H9 (cell line): ENCODE measurements at regions not wholly inside any gene's neighbourhood (a gene's known extent, or its start where the extent isn't known, plus 50 kb on each side); places are given as distances from the start of the nearest gene placed in this dataset.

Experiments used
- DNase-seq: peaks from one replicate; pipeline ENCODE4 v3.0.0-alpha.2; 2017
- H2AFZ ChIP-seq: one replicate; pipeline ENCODE4 v1.6.1; 2013; ENCODE audit warnings: mild to moderate bottlenecking, low read length, control low read depth, moderate library complexity
- H2AK5ac ChIP-seq: 2 replicates; pipeline ENCODE4 v1.6.1; 2013; ENCODE audit warnings: low read length, control low read depth, mixed read lengths; ENCODE audit not compliant: insufficient read length
- H2BK120ac ChIP-seq: one replicate; pipeline ENCODE4 v1.6.1; 2013; ENCODE audit warnings: low read depth, mild to moderate bottlenecking, low read length, control low read depth, inconsistent platforms; ENCODE audit not compliant: poor library complexity, severe bottlenecking
- H2BK12ac ChIP-seq: 2 replicates; pipeline ENCODE4 v1.6.1; 2013; ENCODE audit warnings: low read length, control low read depth, mixed read lengths, low read depth; ENCODE audit not compliant: insufficient read length
- H2BK15ac ChIP-seq: 2 replicates; pipeline ENCODE4 v1.6.1; 2013; ENCODE audit warnings: low read depth, low read length, control low read depth
- H2BK20ac ChIP-seq: one replicate; pipeline ENCODE4 v1.6.1; 2013; ENCODE audit warnings: low read depth, mild to moderate bottlenecking, low read length, control low read depth, inconsistent platforms; ENCODE audit not compliant: poor library complexity, severe bottlenecking
- H2BK5ac ChIP-seq: 2 replicates; pipeline ENCODE4 v1.6.1; 2013; ENCODE audit warnings: low read length, control low read depth, mixed read lengths; ENCODE audit not compliant: insufficient read length
- H3K14ac ChIP-seq: 2 replicates; pipeline ENCODE4 v1.6.1; 2013; ENCODE audit warnings: low read length, control low read depth; ENCODE audit not compliant: insufficient read depth
- H3K18ac ChIP-seq: 2 replicates; pipeline ENCODE4 v1.6.1; 2013; ENCODE audit warnings: low read depth, mild to moderate bottlenecking, mixed read lengths, low read length, control low read depth; ENCODE audit not compliant: insufficient read length
- H3K23ac ChIP-seq: 2 replicates; pipeline ENCODE4 v1.6.1; 2013; ENCODE audit warnings: low read length, control low read depth, mixed read lengths, low read depth; ENCODE audit not compliant: insufficient read length
- H3K23me2 ChIP-seq: 2 replicates; pipeline ENCODE4 v1.6.1; 2013; ENCODE audit warnings: low read depth, mild to moderate bottlenecking, mixed read lengths, low read length, control low read depth; ENCODE audit not compliant: insufficient read length, poor library complexity, severe bottlenecking
- H3K27ac ChIP-seq: 2 replicates; pipeline ENCODE4 v1.5.1; 2013; ENCODE audit warnings: low read length, control low read depth, mixed read lengths, low read depth; ENCODE audit not compliant: insufficient read length
- H3K27me3 ChIP-seq: 2 replicates; pipeline ENCODE4 v1.6.1; 2013; ENCODE audit warnings: low read length, control low read depth, inconsistent platforms; ENCODE audit not compliant: insufficient read depth
- H3K4ac ChIP-seq: 2 replicates; pipeline ENCODE4 v1.6.1; 2013; ENCODE audit warnings: low read depth, mild to moderate bottlenecking, control low read depth, inconsistent platforms, low read length, moderate library complexity
- H3K4me1 ChIP-seq: 2 replicates; pipeline ENCODE4 v1.6.1; 2013; ENCODE audit warnings: low read length, control low read depth, inconsistent platforms; ENCODE audit not compliant: insufficient read depth
- H3K4me2 ChIP-seq: 2 replicates; pipeline ENCODE4 v1.6.1; 2013; ENCODE audit warnings: low read length, control low read depth, mixed read lengths; ENCODE audit not compliant: insufficient read length, insufficient read depth
- H3K56ac ChIP-seq: 2 replicates; pipeline ENCODE4 v1.6.1; 2013; ENCODE audit warnings: low read depth, mild to moderate bottlenecking, mixed read lengths, low read length, control low read depth; ENCODE audit not compliant: insufficient read length
- H3K79me1 ChIP-seq: 2 replicates; pipeline ENCODE4 v1.6.1; 2013; ENCODE audit warnings: low read depth, mild to moderate bottlenecking, moderate library complexity, low read length, control low read depth, inconsistent platforms; ENCODE audit not compliant: insufficient read depth, poor library complexity, severe bottlenecking
- H3K79me2 ChIP-seq: 2 replicates; pipeline ENCODE4 v1.6.1; 2013; ENCODE audit warnings: low read length, control low read depth, inconsistent platforms; ENCODE audit not compliant: insufficient read depth
- H3K9ac ChIP-seq: 2 replicates; pipeline ENCODE4 v1.6.1; 2013; ENCODE audit warnings: low read length, control low read depth, mixed read lengths; ENCODE audit not compliant: insufficient read length; ENCODE audit errors: extremely low read depth
- H3K9me3 ChIP-seq: one replicate; pipeline ENCODE4 v1.6.1; 2013; ENCODE audit warnings: low read depth, low read length, inconsistent platforms; ENCODE audit not compliant: control insufficient read depth
- H3T11ph ChIP-seq: one replicate; pipeline ENCODE4 v1.6.1; 2013; ENCODE audit warnings: mild to moderate bottlenecking, low read length, control low read depth, inconsistent platforms
- H4K20me1 ChIP-seq: one replicate; pipeline ENCODE4 v1.6.1; 2013; ENCODE audit not compliant: control insufficient read depth, insufficient read length, insufficient read depth
- H4K5ac ChIP-seq: 2 replicates; pipeline ENCODE4 v1.6.1; 2013; ENCODE audit warnings: low read depth, mild to moderate bottlenecking, mixed read lengths, low read length, control low read depth; ENCODE audit not compliant: insufficient read length
- H4K8ac ChIP-seq: replicated peaks from 2 replicates; pipeline ENCODE4 v1.6.1; 2013; ENCODE audit warnings: low read length, control low read depth, mixed read lengths, low read depth; ENCODE audit not compliant: insufficient read length
- H4K91ac ChIP-seq: 2 replicates; pipeline ENCODE4 v1.6.1; 2013; ENCODE audit warnings: low read depth, mild to moderate bottlenecking, moderate library complexity, mixed read lengths, low read length, control low read depth; ENCODE audit not compliant: insufficient read length
- H3K27ac Mint-ChIP-seq, 3 experiments: 2 replicates in 2 of 3; 3 replicates in 1 of 3; pipeline ENCODE4 v1.8.0; 2020 to 2021; ENCODE audit warnings: mixed read lengths in 3 of 3, mild to moderate bottlenecking in 1 of 3, moderate library complexity in 1 of 3
- H3K27me3 Mint-ChIP-seq: 2 replicates; pipeline ENCODE4 v1.8.0; 2021; ENCODE audit warnings: low read depth, mild to moderate bottlenecking, moderate library complexity, mixed read lengths
- H3K36me3 Mint-ChIP-seq, 3 experiments: 2 replicates in 2 of 3; 3 replicates in 1 of 3; pipeline ENCODE4 v1.8.0; 2020 to 2021; ENCODE audit warnings: low read depth in 3 of 3, mixed read lengths in 3 of 3; ENCODE audit not compliant: insufficient read depth in 1 of 3
- H3K4me1 Mint-ChIP-seq, 2 experiments: 2 replicates each; pipeline ENCODE4 v1.8.0; 2020; ENCODE audit warnings: mixed read lengths in 2 of 2
- H3K4me3 Mint-ChIP-seq, 2 experiments: 2 replicates in 1 of 2; 3 replicates in 1 of 2; pipeline ENCODE4 v1.8.0; 2020 to 2021; ENCODE audit warnings: mild to moderate bottlenecking in 2 of 2, mixed read lengths in 2 of 2, moderate library complexity in 1 of 2
- H3K9me3 Mint-ChIP-seq, 2 experiments: 2 replicates in 1 of 2; 3 replicates in 1 of 2; pipeline ENCODE4 v1.8.0; 2020; ENCODE audit warnings: mild to moderate bottlenecking in 2 of 2, mixed read lengths in 2 of 2, moderate library complexity in 1 of 2
- CTCF ChIP-seq: fragments of 200-600 bp; sonication (generic); conservative IDR thresholded peaks from 3 replicates; pipeline ENCODE4 v1.8.0; 2021; ENCODE audit warnings: antibody characterized with exemption, mild to moderate bottlenecking
- WGBS: extraction: QIAGEN DNeasy Blood & Tissue Kit; methylation state at CpG from one replicate; pipeline ENCODE4 v1.1.7; 2013; ENCODE audit warnings: missing lambda C conversion rate, low lambda C conversion rate, mixed read lengths; ENCODE audit not compliant: insufficient read length; ENCODE audit errors: extremely low coverage; 5-methylcytosine and 5-hydroxymethylcytosine counted together

GRCh38 chr14:22036541-22037239 is 363.1 kb upstream of the OR4E1 start:
- H3K36me3 Mint-ChIP-seq, result no peaks in the 10 kb centered on the region
- Histone ChIP-seq H3K14ac (no peak overlapping the region), H2BK15ac (no peak overlapping the region), H3K9ac (no peak overlapping the region), H3K27ac (no peak overlapping the region), H3K23ac (no peak overlapping the region), H3K23me2 (no peaks in the 10 kb centered on the region), H3K4me1 (no peaks in the 10 kb centered on the region), H3T11ph (no peak overlapping the region), H3K18ac (no peak overlapping the region), H3K4ac (no peak overlapping the region), H2BK120ac (no peak overlapping the region), H3K56ac (no peak overlapping the region), H2AK5ac (no peak overlapping the region), H2BK5ac (no peak overlapping the region), H3K9me3 (no peaks in the 10 kb centered on the region), H4K8ac (no peak overlapping the region), H4K91ac (no peak overlapping the region), H3K4me2 (no peak overlapping the region), H4K20me1 (no peaks in the 10 kb centered on the region), H3K27me3 (no peaks in the 10 kb centered on the region), H2BK12ac (no peak overlapping the region), H4K5ac (no peak overlapping the region), H2AFZ (no peak overlapping the region), H2BK20ac (no peak overlapping the region), H3K79me1 (no peaks in the 10 kb centered on the region), H3K79me2 (no peaks in the 10 kb centered on the region)
- H3K9me3 Mint-ChIP-seq, result no peaks in the 10 kb centered on the region
- TF ChIP-seq CTCF, result no peak
- H3K4me3 Mint-ChIP-seq, result no peak overlapping the region
- WGBS, result no CpG with 5 or more reads among the region's 2 CpGs
- no peak overlapping the region for H3K27ac Mint-ChIP-seq
- no peaks in the 10 kb centered on the region for H3K4me1 Mint-ChIP-seq
- H3K27me3 Mint-ChIP-seq, result peaks cover 5% of the 10 kb centered on the region
- DNase-seq, result no peak
